Gastroesophageal sphincter (tissue), 4 donors: ENCODE measurements at regions not wholly inside any gene's neighbourhood (a gene's known extent, or its start where the extent isn't known, plus 50 kb on each side); places are given as distances from the start of the nearest gene placed in this dataset.

Source experiments
- ATAC-seq: fragments of 150-250 bp; one replicate; pipeline ENCODE4 v1.9.1; 2016; ENCODE audit warnings: mild to moderate bottlenecking, moderate library complexity
- H3K27ac ChIP-seq, 4 donors: fragments of 200-600 bp; sonication (generic) in 3 of 4; 1 replicate in 3 of 4; 2 replicates in 1 of 4; pipeline ENCODE4 v1.5.1; 2016 to 2019
- H3K27me3 ChIP-seq: fragments of 200-600 bp; sonication (generic); one replicate; pipeline ENCODE4 v1.5.1; 2019
- H3K36me3 ChIP-seq, 2 donors: fragments of 200-600 bp; sonication (generic); one replicate each; pipeline ENCODE4 v1.5.1; 2019; ENCODE audit warnings: control low read depth in 1 of 2
- H3K4me1 ChIP-seq, 3 donors: fragments of 200-600 bp; sonication (generic); 1 replicate in 2 of 3; 2 replicates in 1 of 3; pipeline ENCODE4 v1.5.1; 2016 to 2019; ENCODE audit warnings: control low read depth in 2 of 3
- H3K4me3 ChIP-seq, 2 donors: fragments of 200-600 bp; sonication (generic); one replicate each; pipeline ENCODE4 v1.5.1; 2019; ENCODE audit warnings: mild to moderate bottlenecking in 1 of 2, moderate library complexity in 1 of 2
- H3K9me3 ChIP-seq, 3 donors: fragments of 200-600 bp; sonication (generic); one replicate each; pipeline ENCODE4 v1.5.1; 2017 to 2019; ENCODE audit warnings: control low read depth in 2 of 3
- EP300 ChIP-seq: sonication (generic); formaldehyde crosslinking; IDR thresholded peaks from one replicate; pipeline ENCODE4 v1.6.1; 2017; ENCODE audit warnings: antibody characterized with exemption, mild to moderate bottlenecking
- POLR2A ChIP-seq, 2 donors: fragments of 450-650 bp; IDR thresholded peaks; one replicate each; pipeline ENCODE4 v1.6.1; 2017; ENCODE audit warnings: antibody characterized with exemption in 2 of 2, mild to moderate bottlenecking in 2 of 2, moderate library complexity in 1 of 2
- POLR2AphosphoS5 ChIP-seq: sonication (generic); formaldehyde crosslinking; IDR thresholded peaks from one replicate; pipeline ENCODE4 v1.6.1; 2017; ENCODE audit warnings: antibody characterized with exemption
- WGBS, 2 donors: methylation state at CpG; one replicate each; pipeline ENCODE4 v1.1.5; 2018; ENCODE audit warnings: low coverage in 1 of 2; 5-methylcytosine and 5-hydroxymethylcytosine counted together
- TF ChIP-seq, protein P1 (sequence below), 4 experiments: fragments of 200-600 bp in 2 of 4; fragments of 450-650 bp in 2 of 4; sonication (generic) in 1 of 4; IDR thresholded peaks; one replicate each; pipeline ENCODE4 v1.5.1; 2017 to 2019; ENCODE audit warnings: antibody characterized with exemption in 4 of 4, mild to moderate bottlenecking in 2 of 4, moderate library complexity in 2 of 4

DNA sequence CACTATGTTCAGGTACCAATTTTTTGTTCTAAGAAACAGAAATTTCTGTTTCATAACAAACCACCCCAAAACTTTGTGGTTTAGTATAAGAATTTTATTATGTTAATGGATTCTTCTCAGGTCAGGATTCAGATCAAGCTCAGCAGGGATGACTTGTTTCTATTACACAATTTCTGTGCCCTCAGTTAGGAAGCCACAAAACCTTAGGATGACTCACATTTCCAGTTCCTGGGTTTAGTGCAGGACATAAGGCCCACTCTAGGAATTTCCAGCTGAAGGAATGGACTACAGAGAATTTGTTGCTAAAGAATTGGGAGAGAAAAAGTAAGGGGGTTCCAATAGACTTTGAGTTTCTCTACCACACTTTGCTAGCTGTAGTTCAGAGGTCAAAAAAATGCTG lies 629.3 kb downstream of the ANXA1 start:
- Histone ChIP-seq H3K36me3 (no peaks in the 10 kb centered on the region), H3K27ac (no peak overlapping the region), H3K4me1 (no peaks in the 10 kb centered on the region), H3K4me3 (no peak overlapping the region), H3K9me3 (no peaks in the 10 kb centered on the region), H3K27me3 (peaks cover 3% of the 10 kb centered on the region)
- no peak for ATAC-seq
- TF ChIP-seq POLR2AphosphoS5: no peak
- TF ChIP-seq EP300: no peak
- TF ChIP-seq POLR2A (IDR thresholded peaks at IDR 0.05): no peak
- TF ChIP-seq, protein P1, sequence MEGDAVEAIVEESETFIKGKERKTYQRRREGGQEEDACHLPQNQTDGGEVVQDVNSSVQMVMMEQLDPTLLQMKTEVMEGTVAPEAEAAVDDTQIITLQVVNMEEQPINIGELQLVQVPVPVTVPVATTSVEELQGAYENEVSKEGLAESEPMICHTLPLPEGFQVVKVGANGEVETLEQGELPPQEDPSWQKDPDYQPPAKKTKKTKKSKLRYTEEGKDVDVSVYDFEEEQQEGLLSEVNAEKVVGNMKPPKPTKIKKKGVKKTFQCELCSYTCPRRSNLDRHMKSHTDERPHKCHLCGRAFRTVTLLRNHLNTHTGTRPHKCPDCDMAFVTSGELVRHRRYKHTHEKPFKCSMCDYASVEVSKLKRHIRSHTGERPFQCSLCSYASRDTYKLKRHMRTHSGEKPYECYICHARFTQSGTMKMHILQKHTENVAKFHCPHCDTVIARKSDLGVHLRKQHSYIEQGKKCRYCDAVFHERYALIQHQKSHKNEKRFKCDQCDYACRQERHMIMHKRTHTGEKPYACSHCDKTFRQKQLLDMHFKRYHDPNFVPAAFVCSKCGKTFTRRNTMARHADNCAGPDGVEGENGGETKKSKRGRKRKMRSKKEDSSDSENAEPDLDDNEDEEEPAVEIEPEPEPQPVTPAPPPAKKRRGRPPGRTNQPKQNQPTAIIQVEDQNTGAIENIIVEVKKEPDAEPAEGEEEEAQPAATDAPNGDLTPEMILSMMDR (IDR thresholded peaks at IDR 0.05): no peak

DNA sequence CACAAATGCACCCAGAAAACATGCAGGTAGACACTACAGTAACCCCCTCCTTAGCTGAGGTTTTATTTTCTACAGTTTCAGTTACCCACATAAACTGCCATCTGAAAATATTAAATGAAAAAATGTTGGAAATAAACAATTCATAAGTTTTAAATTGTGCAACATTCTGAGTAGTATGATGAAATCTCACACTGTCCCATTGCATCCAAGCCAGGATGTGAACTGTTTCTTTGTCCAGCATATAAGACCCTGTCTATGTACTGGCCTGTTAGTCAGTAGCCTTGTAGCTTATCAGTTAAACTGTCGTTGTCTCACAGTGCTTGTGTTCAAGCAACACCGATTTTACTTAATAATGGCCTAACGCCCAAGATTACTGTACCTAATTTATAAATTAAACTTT lies 630.5 kb downstream of the ANXA1 start:
- no peak for ATAC-seq
- H3K36me3 ChIP-seq: no peaks in the 10 kb centered on the region
- no peak for TF ChIP-seq POLR2A (IDR thresholded peaks at IDR 0.05)
- no peak overlapping the region for H3K4me3 ChIP-seq
- H3K9me3 ChIP-seq: peaks cover 0 to 6% (median 0%) of the 10 kb centered on the region in 3 donors
- WGBS, 2 donors: 44 to 63% methylated on average over 3 of the region's 3 CpGs
- peaks cover 3% of the 10 kb centered on the region for H3K27me3 ChIP-seq
- H3K4me1 ChIP-seq: no peaks in the 10 kb centered on the region
- no peak overlapping the region for H3K27ac ChIP-seq

DNA sequence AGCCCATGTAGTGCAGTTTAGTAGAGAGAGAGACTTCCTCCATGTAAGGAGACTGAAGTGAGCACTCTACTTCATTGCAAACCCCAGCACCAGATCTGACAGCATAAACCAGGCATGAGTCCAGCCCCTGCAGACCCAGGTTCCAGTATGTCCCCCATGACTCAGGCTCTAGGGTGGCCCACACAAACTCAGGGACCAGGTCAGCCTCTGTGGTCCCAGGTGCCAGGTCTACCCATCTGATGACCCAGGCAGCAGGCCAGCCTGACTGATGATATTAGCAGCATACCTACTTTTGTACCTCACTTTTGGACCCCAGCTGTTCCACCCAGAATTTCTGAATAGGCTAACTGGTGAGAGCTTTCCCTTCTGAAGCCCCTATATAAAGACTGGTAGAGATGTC lies 647.8 kb downstream of the ANXA1 start:
- Histone ChIP-seq H3K4me3 (no peak overlapping the region), H3K27me3 (no peaks in the 10 kb centered on the region), H3K36me3 (no peaks in the 10 kb centered on the region), H3K4me1 (no peaks in the 10 kb centered on the region), H3K9me3 (peaks cover 0 to 3% (median 0%) of the 10 kb centered on the region in 3 donors), H3K27ac (no peak overlapping the region)
- TF ChIP-seq, protein P1 (IDR thresholded peaks at IDR 0.05): no peak
- TF ChIP-seq POLR2A (IDR thresholded peaks at IDR 0.05) (no peak), POLR2AphosphoS5 (no peak), EP300 (no peak)
- no peak for ATAC-seq

DNA sequence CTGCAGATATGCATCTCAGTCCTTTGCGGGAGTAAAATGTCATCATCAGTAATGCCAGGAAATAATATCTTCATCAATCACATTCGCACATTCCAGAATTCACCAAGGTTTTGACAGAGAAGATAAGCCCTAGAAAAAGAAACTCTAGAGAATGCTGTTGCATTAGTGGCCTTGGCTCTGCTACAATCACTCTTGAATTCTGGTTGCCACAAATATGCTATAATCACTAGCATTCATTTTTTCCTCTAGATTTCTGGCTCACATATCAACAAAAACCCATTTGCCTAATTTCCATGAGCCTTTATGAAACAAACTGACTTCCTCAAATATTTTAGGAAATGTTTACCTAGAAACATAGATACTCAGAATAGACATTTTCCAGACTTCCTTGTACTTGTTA lies 653.4 kb downstream of the ANXA1 start:
- no peak for TF ChIP-seq POLR2AphosphoS5
- H3K27ac ChIP-seq: no peak overlapping the region
- H3K9me3 ChIP-seq: no peaks in the 10 kb centered on the region
- WGBS, 2 donors: 26 to 35% methylated on average over 2 of the region's 2 CpGs
- no peak for ATAC-seq
- H3K27me3 ChIP-seq: no peaks in the 10 kb centered on the region
- H3K36me3 ChIP-seq: no peaks in the 10 kb centered on the region
- no peaks in the 10 kb centered on the region for H3K4me1 ChIP-seq
- no peak overlapping the region for H3K4me3 ChIP-seq

DNA sequence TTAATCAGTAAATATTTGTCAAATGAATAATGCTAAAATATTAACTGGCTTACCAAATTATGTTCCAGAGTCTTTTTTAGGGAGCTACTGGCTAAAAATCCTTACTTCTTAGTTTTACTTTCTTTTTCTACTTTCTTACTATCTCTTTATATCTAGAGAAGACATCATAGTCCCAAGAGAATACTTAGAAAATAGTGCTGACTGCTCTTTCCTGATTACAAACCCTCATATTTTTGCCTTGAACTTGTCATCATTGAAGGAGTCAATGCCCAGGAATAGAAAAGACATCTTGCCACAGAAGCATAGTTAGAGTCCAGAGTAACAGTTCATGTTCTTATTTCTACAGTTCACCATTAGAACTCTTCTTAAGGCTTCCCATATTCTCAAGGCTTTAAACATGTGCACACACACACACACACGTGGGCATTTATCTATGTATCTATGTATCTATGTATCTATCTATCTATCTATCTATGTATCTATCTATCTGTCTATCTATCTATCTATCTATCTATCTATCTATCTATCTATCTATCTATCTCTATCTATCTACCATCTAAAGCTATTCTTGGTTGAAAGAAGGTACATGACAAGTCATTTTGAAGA lies 654.3 kb downstream of the ANXA1 start:
- Histone ChIP-seq H3K9me3 (no peaks in the 10 kb centered on the region), H3K4me3 (no peak overlapping the region), H3K27me3 (no peaks in the 10 kb centered on the region), H3K36me3 (no peaks in the 10 kb centered on the region), H3K4me1 (no peaks in the 10 kb centered on the region), H3K27ac (no peak overlapping the region)
- ATAC-seq: no peak
- TF ChIP-seq POLR2AphosphoS5 (no peak), EP300 (no peak), POLR2A (IDR thresholded peaks at IDR 0.05) (no peak)
- TF ChIP-seq, protein P1 (IDR thresholded peaks at IDR 0.05): no peak
- 61 to 80% methylated on average over 1 of the region's 1 CpG for WGBS, 2 donors

DNA sequence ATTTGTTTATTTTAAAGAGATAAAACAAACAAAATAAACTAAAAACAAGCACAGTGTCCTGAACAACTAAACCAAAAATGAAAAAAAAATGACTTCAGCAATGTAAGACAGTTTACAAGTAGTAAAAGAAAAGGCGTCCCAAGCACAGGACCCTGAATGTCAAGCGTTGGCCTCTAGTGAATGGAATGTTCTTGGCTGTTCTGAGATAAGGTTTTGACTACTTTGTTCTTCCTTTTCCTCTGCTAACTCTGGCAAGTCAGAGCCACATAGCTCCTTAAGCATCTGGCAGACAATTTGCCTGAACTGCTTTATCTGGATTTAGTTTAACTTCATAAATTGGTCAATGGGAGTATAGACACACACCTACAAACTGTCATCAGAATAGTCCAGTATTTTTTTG lies 655.2 kb downstream of the ANXA1 start:
- Histone ChIP-seq H3K4me1 (no peaks in the 10 kb centered on the region), H3K27me3 (no peaks in the 10 kb centered on the region), H3K36me3 (no peaks in the 10 kb centered on the region), H3K4me3 (no peak overlapping the region), H3K27ac (no peak overlapping the region), H3K9me3 (no peaks in the 10 kb centered on the region)
- no peak for ATAC-seq
- TF ChIP-seq POLR2AphosphoS5 (no peak), EP300 (no peak), POLR2A (IDR thresholded peaks at IDR 0.05) (no peak)
- TF ChIP-seq, protein P1 (IDR thresholded peaks at IDR 0.05): no peak
- 64 to 73% methylated on average over 2 of the region's 2 CpGs for WGBS, 2 donors
